OCI-LY3 (cell line): ENCODE measurements at regions not wholly inside any gene's neighbourhood (a gene's known extent, or its start where the extent isn't known, plus 50 kb on each side); places are given as distances from the start of the nearest gene placed in this dataset.

Experiments
- H2AFZ ChIP-seq: fragments of 200-600, 300-600 bp; shearing (Covaris generic); 2 replicates; pipeline ENCODE4 v1.6.0; 2014; ENCODE audit warnings: antibody characterized with exemption, low read depth, low read length
- H3K27ac ChIP-seq: fragments of 200-600, 300-600 bp; sonication (generic); 2 replicates; pipeline ENCODE4 v1.5.1; 2014; ENCODE audit warnings: mild to moderate bottlenecking, low read length, moderate library complexity, mixed read lengths
- H3K27me3 ChIP-seq: fragments of 200-600, 300-600 bp; sonication (generic); 2 replicates; pipeline ENCODE4 v1.6.1; 2014; ENCODE audit warnings: low read depth, low read length, mixed read lengths
- H3K36me3 ChIP-seq: fragments of 200-600, 300-600 bp; sonication (generic); replicated peaks from 2 replicates; pipeline ENCODE3; 2014; ENCODE audit warnings: low read depth, low read length, mixed read lengths
- H3K4me1 ChIP-seq: fragments of 300-600, 200-600 bp; sonication (generic); 2 replicates; pipeline ENCODE4 v1.6.1; 2014; ENCODE audit warnings: low read length, mixed read lengths
- H3K4me2 ChIP-seq: fragments of 200-600, 300-600 bp; sonication (generic); 2 replicates; pipeline ENCODE4 v1.6.1; 2014; ENCODE audit warnings: low read length, mixed read lengths
- H3K4me3 ChIP-seq: fragments of 300-600, 200-600 bp; sonication (generic); 2 replicates; pipeline ENCODE4 v1.5.1; 2014; ENCODE audit warnings: antibody characterized with exemption, mild to moderate bottlenecking, low read length, moderate library complexity
- H3K79me2 ChIP-seq: fragments of 300-600, 200-600 bp; shearing (Covaris generic); 2 replicates; pipeline ENCODE4 v1.6.1; 2014; ENCODE audit warnings: mild to moderate bottlenecking, low read length, mixed read lengths
- H3K9ac ChIP-seq: fragments of 300-600, 200-600 bp; shearing (Covaris generic); 2 replicates; pipeline ENCODE4 v1.6.0; 2014; ENCODE audit warnings: mild to moderate bottlenecking, low read length, moderate library complexity
- H3K9me3 ChIP-seq: fragments of 200-600, 300-600 bp; shearing (Covaris generic); 2 replicates; pipeline ENCODE4 v1.6.1; 2014; ENCODE audit warnings: low read length, mixed read lengths; ENCODE audit not compliant: insufficient read depth
- H4K20me1 ChIP-seq: fragments of 200-600, 300-600 bp; sonication (generic); 2 replicates; pipeline ENCODE4 v1.6.1; 2016; ENCODE audit warnings: low read length, mixed read lengths; ENCODE audit not compliant: insufficient read depth
- CTCF ChIP-seq: fragments of 200-600, 300-600 bp; sonication (generic); IDR thresholded peaks from 2 replicates; pipeline ENCODE4 v1.5.1; 2014; ENCODE audit warnings: antibody characterized with exemption, low read length, low read depth
- EZH2phosphoT487 ChIP-seq: fragments of 200-600 bp; shearing (Covaris generic); IDR thresholded peaks from 2 replicates; pipeline ENCODE4 v1.6.1; 2018; ENCODE audit warnings: antibody characterized with exemption, mixed run types, low read depth

GRCh38 chr5:175032741-175033151 is 308.4 kb downstream of the MSX2 start:
- no peaks in the 10 kb centered on the region for H3K27me3 ChIP-seq
- H3K4me1 ChIP-seq: no peaks in the 10 kb centered on the region
- no peaks in the 10 kb centered on the region for H3K36me3 ChIP-seq
- TF ChIP-seq CTCF (no peak), EZH2phosphoT487 (no peak)
- H3K27ac ChIP-seq: no peak overlapping the region
- H3K4me2 ChIP-seq: no peak overlapping the region
- H2AFZ ChIP-seq: no peak overlapping the region
- H3K9me3 ChIP-seq: no peaks in the 10 kb centered on the region
- H3K79me2 ChIP-seq: no peaks in the 10 kb centered on the region
- no peaks in the 10 kb centered on the region for H4K20me1 ChIP-seq
- no peak overlapping the region for H3K9ac ChIP-seq
- no peak overlapping the region for H3K4me3 ChIP-seq

GRCh38 chr5:175032013-175032412 is 307.6 kb downstream of the MSX2 start:
- H3K9ac ChIP-seq: no peak overlapping the region
- H3K79me2 ChIP-seq: no peaks in the 10 kb centered on the region
- no peak for TF ChIP-seq EZH2phosphoT487
- no peak for TF ChIP-seq CTCF
- no peaks in the 10 kb centered on the region for H3K27me3 ChIP-seq
- H2AFZ ChIP-seq: no peak overlapping the region
- H3K9me3 ChIP-seq: no peaks in the 10 kb centered on the region
- no peak overlapping the region for H3K4me3 ChIP-seq
- H4K20me1 ChIP-seq: no peaks in the 10 kb centered on the region
- no peaks in the 10 kb centered on the region for H3K36me3 ChIP-seq
- no peaks in the 10 kb centered on the region for H3K4me1 ChIP-seq
- no peak overlapping the region for H3K4me2 ChIP-seq
- no peak overlapping the region for H3K27ac ChIP-seq

GRCh38 chr5:175027390-175027789 is 303.0 kb downstream of the MSX2 start:
- Histone ChIP-seq H2AFZ (no peak overlapping the region), H3K79me2 (no peaks in the 10 kb centered on the region), H3K9ac (no peak overlapping the region), H3K4me1 (no peaks in the 10 kb centered on the region), H3K4me2 (no peak overlapping the region), H3K27ac (no peak overlapping the region), H3K4me3 (no peak overlapping the region), H4K20me1 (no peaks in the 10 kb centered on the region), H3K36me3 (no peaks in the 10 kb centered on the region), H3K27me3 (no peaks in the 10 kb centered on the region), H3K9me3 (no peaks in the 10 kb centered on the region)
- TF ChIP-seq CTCF (no peak), EZH2phosphoT487 (no peak)

GRCh38 chr5:175025077-175025476 is 300.7 kb downstream of the MSX2 start:
- H3K9ac ChIP-seq: no peak overlapping the region
- H3K27ac ChIP-seq: no peak overlapping the region
- TF ChIP-seq EZH2phosphoT487 (no peak), CTCF (no peak)
- no peaks in the 10 kb centered on the region for H3K4me1 ChIP-seq
- no peaks in the 10 kb centered on the region for H3K79me2 ChIP-seq
- H3K27me3 ChIP-seq: no peaks in the 10 kb centered on the region
- H2AFZ ChIP-seq: no peak overlapping the region
- no peak overlapping the region for H3K4me2 ChIP-seq
- H3K9me3 ChIP-seq: no peaks in the 10 kb centered on the region
- no peak overlapping the region for H3K4me3 ChIP-seq
- H3K36me3 ChIP-seq: no peaks in the 10 kb centered on the region
- no peaks in the 10 kb centered on the region for H4K20me1 ChIP-seq
